Raji (cell line): ENCODE measurements at regions not wholly inside any gene's neighbourhood (a gene's known extent, or its start where the extent isn't known, plus 50 kb on each side); places are given as distances from the start of the nearest gene placed in this dataset.

Experiments used
- POLR2A ChIP-seq: IDR thresholded peaks from 2 replicates; pipeline ENCODE4 v1.6.1; 2011; ENCODE audit warnings: low read depth, low read length, control low read depth; ENCODE audit not compliant: insufficient read depth

GRCh38 chrX:7286168-7286837 lies 138.3 kb upstream of the PUDP start:
- TF ChIP-seq POLR2A, result no peak

GRCh38 chrX:7285765-7286164 lies 137.8 kb upstream of the PUDP start:
- no peak for TF ChIP-seq POLR2A

- no peak for TF ChIP-seq POLR2A
These were observed 135.8 kb upstream of the PUDP start for GRCh38 chrX:7283741-7284140.

- TF ChIP-seq POLR2A, result no peak
These were observed 132.6 kb upstream of the PUDP start for GRCh38 chrX:7280520-7280919.

GRCh38 chrX:7272346-7272745 lies 124.4 kb upstream of the PUDP start:
- TF ChIP-seq POLR2A, result no peak

- TF ChIP-seq POLR2A, result no peak
These were observed 123.0 kb upstream of the PUDP start for GRCh38 chrX:7270933-7271332.

- no peak for TF ChIP-seq POLR2A
These were observed 122.0 kb upstream of the PUDP start for GRCh38 chrX:7269991-7270390.

- TF ChIP-seq POLR2A, result no peak
These were observed 121.6 kb upstream of the PUDP start for GRCh38 chrX:7269589-7269988.

- TF ChIP-seq POLR2A, result no peak
These were observed 118.3 kb upstream of the PUDP start for GRCh38 chrX:7266288-7266687.

- no peak for TF ChIP-seq POLR2A
These were observed 116.4 kb upstream of the PUDP start for GRCh38 chrX:7264399-7264798.

- TF ChIP-seq POLR2A, result no peak
These were observed 116.0 kb upstream of the PUDP start for GRCh38 chrX:7263961-7264360.

GRCh38 chrX:7263330-7263729 lies 115.4 kb upstream of the PUDP start:
- no peak for TF ChIP-seq POLR2A

- no peak for TF ChIP-seq POLR2A
These were observed 114.6 kb upstream of the PUDP start for GRCh38 chrX:7262551-7262950.

GRCh38 chrX:7261672-7262332 lies 113.8 kb upstream of the PUDP start:
- no peak for TF ChIP-seq POLR2A

GRCh38 chrX:7254144-7254543 lies 106.2 kb upstream of the PUDP start:
- no peak for TF ChIP-seq POLR2A

GRCh38 chrX:7253565-7253964 lies 105.6 kb upstream of the PUDP start:
- no peak for TF ChIP-seq POLR2A
